Progenitor cell of endocrine pancreas (in vitro differentiated cells): ENCODE measurements at regions not wholly inside any gene's neighbourhood (a gene's known extent, or its start where the extent isn't known, plus 50 kb on each side); places are given as distances from the start of the nearest gene placed in this dataset.

ENCODE experiments used
- DNase-seq: peaks from one replicate; pipeline ENCODE4 v3.0.0; 2021; ENCODE audit warnings: low spot score; ENCODE audit not compliant: unreplicated experiment
- H3K27ac Mint-ChIP-seq: 2 replicates; pipeline ENCODE4 v1.8.0; 2021; ENCODE audit warnings: mild to moderate bottlenecking, moderate library complexity, mixed read lengths
- H3K27me3 Mint-ChIP-seq: 2 replicates; pipeline ENCODE4 v1.8.0; 2021; ENCODE audit warnings: mixed read lengths
- H3K36me3 Mint-ChIP-seq: 2 replicates; pipeline ENCODE4 v1.8.0; 2022; ENCODE audit warnings: mixed read lengths; ENCODE audit not compliant: insufficient read depth
- H3K4me1 Mint-ChIP-seq: 2 replicates; pipeline ENCODE4 v1.8.0; 2021; ENCODE audit warnings: low read depth, mixed read lengths
- H3K4me3 Mint-ChIP-seq: 2 replicates; pipeline ENCODE4 v1.8.0; 2021; ENCODE audit warnings: low read depth, mild to moderate bottlenecking, moderate library complexity, mixed read lengths
- H3K9me3 Mint-ChIP-seq: 2 replicates; pipeline ENCODE4 v1.8.0; 2021; ENCODE audit warnings: low read depth, mixed read lengths
- CTCF ChIP-seq: fragments of 200-600 bp; sonication (generic); IDR thresholded peaks from one replicate; pipeline ENCODE4 v1.5.0; 2021; ENCODE audit warnings: antibody characterized with exemption, mild to moderate bottlenecking; ENCODE audit not compliant: unreplicated experiment

GRCh38 chr19:30629086-30629485, 256.9 kb downstream of the ZNF536 start:
- no peaks in the 10 kb centered on the region for H3K36me3 Mint-ChIP-seq
- no peaks in the 10 kb centered on the region for H3K4me1 Mint-ChIP-seq
- no peak overlapping the region for H3K4me3 Mint-ChIP-seq
- H3K27ac Mint-ChIP-seq: no peak overlapping the region
- H3K27me3 Mint-ChIP-seq: no peaks in the 10 kb centered on the region
- DNase-seq: no peak
- no peaks in the 10 kb centered on the region for H3K9me3 Mint-ChIP-seq
- TF ChIP-seq CTCF: no peak

GRCh38 chr19:30626626-30626966, 254.4 kb downstream of the ZNF536 start:
- H3K4me1 Mint-ChIP-seq: no peaks in the 10 kb centered on the region
- H3K27me3 Mint-ChIP-seq: no peaks in the 10 kb centered on the region

GRCh38 chr19:30625947-30626625, 253.9 kb downstream of the ZNF536 start:
- Mint-ChIP-seq H3K27me3 (no peaks in the 10 kb centered on the region), H3K27ac (no peak overlapping the region), H3K4me3 (no peak overlapping the region)

More at GRCh38 chr19:30626626-30626966, 254.4 kb downstream of the ZNF536 start:
- Mint-ChIP-seq H3K4me3 (no peak overlapping the region), H3K9me3 (peaks cover 11% of the 10 kb centered on the region), H3K27ac (no peak overlapping the region), H3K36me3 (no peaks in the 10 kb centered on the region)
- no peak for DNase-seq
- no peak for TF ChIP-seq CTCF

GRCh38 chr19:30622276-30622675, 250.1 kb downstream of the ZNF536 start:
- Mint-ChIP-seq H3K4me1 (no peaks in the 10 kb centered on the region), H3K36me3 (no peaks in the 10 kb centered on the region), H3K9me3 (peaks cover 11% of the 10 kb centered on the region), H3K27ac (no peak overlapping the region), H3K27me3 (peaks cover 3% of the 10 kb centered on the region), H3K4me3 (no peak overlapping the region)
- DNase-seq: no peak
- TF ChIP-seq CTCF: no peak

More at GRCh38 chr19:30625947-30626625, 253.9 kb downstream of the ZNF536 start:
- H3K36me3 Mint-ChIP-seq: no peaks in the 10 kb centered on the region
- DNase-seq: no peak
- no peak for TF ChIP-seq CTCF
- H3K4me1 Mint-ChIP-seq: no peaks in the 10 kb centered on the region
- H3K9me3 Mint-ChIP-seq: peaks cover 11% of the 10 kb centered on the region

- no peaks in the 10 kb centered on the region for H3K4me1 Mint-ChIP-seq
- no peak for TF ChIP-seq CTCF
- peaks cover 3% of the 10 kb centered on the region for H3K27me3 Mint-ChIP-seq
- H3K27ac Mint-ChIP-seq: no peak overlapping the region
- peaks cover 11% of the 10 kb centered on the region for H3K9me3 Mint-ChIP-seq
- H3K36me3 Mint-ChIP-seq: no peaks in the 10 kb centered on the region
- no peak for DNase-seq
- H3K4me3 Mint-ChIP-seq: no peak overlapping the region
These were observed 249.2 kb downstream of the ZNF536 start for GRCh38 chr19:30621326-30621920.
